COR-L47 (cell line): ENCODE measurements at regions not wholly inside any gene's neighbourhood (a gene's known extent, or its start where the extent isn't known, plus 50 kb on each side); places are given as distances from the start of the nearest gene placed in this dataset.
"Not testable (repeated sequence)": the region's sequence is repeated elsewhere in the genome, so short reads cannot be mapped to it uniquely, and the experiment has no call there.

Experiments
- DNase-seq: peaks from one replicate; lab custom pipeline; 2025; lab: John Stamatoyannopoulos, UW

GRCh38 chr7:98771941-98772603 is 97.7 kb downstream of the TMEM130 start:
- no peak for DNase-seq

GRCh38 chr7:98774884-98775283 is 94.9 kb downstream of the TMEM130 start:
- no peak for DNase-seq

DNA sequence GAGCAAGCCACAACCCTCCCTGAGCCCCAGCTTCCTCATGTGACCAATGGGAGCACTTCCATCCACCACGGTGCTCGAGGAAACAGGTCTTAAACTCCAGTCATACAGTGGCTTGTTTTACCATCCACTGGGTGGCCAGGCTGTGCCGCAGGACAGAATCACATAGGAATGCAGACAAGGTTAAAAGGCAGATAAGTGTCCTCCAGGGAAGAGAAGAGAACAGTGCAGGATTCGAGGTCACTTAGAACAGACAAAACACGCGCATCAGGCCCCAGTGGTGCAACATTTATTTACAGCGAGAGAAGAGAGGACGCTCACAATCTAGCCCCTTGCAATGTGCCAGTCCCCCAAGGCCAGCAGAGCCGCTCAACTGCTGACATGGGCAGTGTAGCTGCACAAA is 92.8 kb downstream of the TMEM130 start:
- DNase-seq: no peak

- DNase-seq: no peak
These were observed 91.4 kb downstream of the TMEM130 start for GRCh38 chr7:98778421-98778820.

- DNase-seq: no peak
These were observed 89.8 kb downstream of the TMEM130 start for GRCh38 chr7:98779800-98780587.

GRCh38 chr7:98784216-98784785 is 85.5 kb downstream of the TMEM130 start:
- no peak for DNase-seq

DNA sequence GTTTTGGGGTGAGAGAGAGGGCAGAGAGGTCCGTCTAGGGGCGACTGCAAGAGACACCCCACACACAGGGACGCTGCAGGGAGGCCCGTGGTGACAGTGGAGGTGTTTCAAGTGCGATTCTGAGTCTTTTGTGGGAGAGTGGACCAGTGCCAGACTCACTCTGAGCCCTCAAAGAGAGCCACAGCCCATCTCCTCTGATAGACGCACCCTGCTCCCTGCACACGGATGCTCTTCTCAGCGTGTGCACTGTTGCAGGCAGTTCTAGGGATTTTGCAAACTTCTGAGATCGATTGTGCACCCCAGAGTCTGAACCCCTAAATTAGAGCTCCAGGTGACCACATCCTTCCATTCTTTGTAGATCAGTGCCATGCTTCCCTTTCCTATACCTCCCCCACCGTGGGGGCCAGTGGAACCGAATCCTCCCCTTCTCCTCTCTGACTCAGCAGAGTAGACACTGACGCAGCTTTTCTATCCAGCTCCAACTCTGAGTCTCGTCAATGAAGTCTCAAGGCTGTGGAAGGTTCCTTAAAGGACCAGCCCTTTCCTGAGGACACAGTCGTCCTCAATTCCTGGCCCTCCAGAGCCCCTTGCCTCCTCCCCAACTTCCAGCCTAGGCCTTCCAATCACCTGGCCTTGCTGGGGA is 83.8 kb downstream of the TMEM130 start:
- DNase-seq: no peak

GRCh38 chr7:98788966-98789365 is 80.8 kb downstream of the TMEM130 start:
- no peak for DNase-seq

DNA sequence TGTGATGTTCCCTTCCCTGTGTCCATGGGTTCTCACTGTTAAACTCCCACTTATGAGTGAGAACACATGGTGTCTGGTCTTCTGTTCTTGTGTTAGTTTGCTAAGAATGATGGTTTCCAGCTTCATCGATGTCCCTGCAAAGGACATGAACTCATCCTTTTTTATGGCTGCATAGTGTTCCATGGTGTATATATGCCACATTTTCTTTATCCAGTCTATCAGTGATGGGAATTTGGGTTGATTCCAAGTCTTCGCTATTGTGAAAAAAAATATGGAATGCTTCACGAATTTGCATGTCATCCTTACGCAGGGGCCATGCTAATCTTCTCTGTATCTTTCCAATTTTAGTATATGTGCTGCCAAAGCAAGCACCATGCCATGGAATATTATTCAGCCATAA is 75.4 kb downstream of the TMEM130 start:
- not testable (repeated sequence) for DNase-seq

DNA sequence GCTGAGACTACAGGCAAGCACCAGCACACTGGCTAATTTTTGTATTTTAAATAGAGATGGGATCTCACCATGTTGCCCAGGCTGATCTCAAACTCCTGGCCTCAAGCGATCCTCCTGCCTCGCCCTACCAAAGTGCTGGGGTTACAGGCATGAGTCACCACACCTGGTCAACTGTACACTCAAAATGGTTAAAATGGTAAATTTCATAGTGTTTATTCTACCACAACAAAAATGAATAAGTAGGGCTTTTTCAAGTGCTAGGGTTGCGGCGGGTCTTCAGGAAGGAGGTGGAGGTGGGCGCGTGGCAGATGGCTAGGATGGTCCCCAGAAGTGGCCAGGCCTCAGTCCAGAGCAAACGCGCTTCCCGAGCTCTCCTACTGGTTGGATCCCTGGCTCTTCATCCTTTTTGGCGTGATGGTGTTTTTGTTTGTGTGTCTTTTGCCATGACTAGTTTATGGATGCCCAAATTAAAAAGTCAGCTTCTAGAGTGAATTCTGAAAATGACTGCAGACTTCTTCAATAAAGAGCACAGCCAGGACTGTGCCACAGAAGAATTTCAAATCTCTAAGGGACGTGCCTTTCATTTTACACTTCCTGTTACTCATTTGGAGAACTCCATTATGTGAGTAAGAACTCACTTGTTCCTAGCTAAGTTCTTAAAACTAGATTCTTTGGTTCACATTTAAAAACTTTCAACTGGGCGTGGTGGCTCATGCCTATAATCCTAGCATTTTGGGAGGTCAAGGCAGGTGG is 73.9 kb downstream of the TMEM130 start:
- no peak for DNase-seq
